A549 (cell line): ENCODE measurements at regions not wholly inside any gene's neighbourhood (a gene's known extent, or its start where the extent isn't known, plus 50 kb on each side); places are given as distances from the start of the nearest gene placed in this dataset.

Experiments used
- ATAC-seq, 2 experiments: fragments of 200-7000 bp in 1 of 2; fragments of >200 bp in 1 of 2; cut with Nextera tagmentation in 1 of 2; cut with Tn5 transposase in 1 of 2; 3 replicates each; pipeline versions ENCODE4 v1.8.0 to v1.9.1; 2018 to 2020; ENCODE audit warnings: mild to moderate bottlenecking in 1 of 2, moderate library complexity in 1 of 2
- CTCF ChIA-PET: fragments of 300-600 bp; sonication (Branson Sonifier 250); formaldehyde crosslinking; extraction: SDS; loops from one replicate; lab custom pipeline; 2021; ENCODE audit warnings: antibody characterized with exemption, inconsistent platforms; lab: Yijun Ruan, JAX
- POLR2A ChIA-PET: fragments of 350-600 bp; formaldehyde crosslinking; extraction: SDS; loops from one replicate; lab custom pipeline; 2021; ENCODE audit warnings: antibody characterized with exemption, inconsistent platforms; lab: Yijun Ruan, JAX
- DNase-seq, 2 experiments: peaks; one replicate each; pipeline versions ENCODE4 v3.0.0 to v3.0.0-alpha.2; 2011 to 2016; ENCODE audit warnings: low read depth in 1 of 2, low spot score in 1 of 2
- FAIRE-seq: peaks from 2 replicates; lab custom pipeline; 2011; peaks lifted over from hg19 to GRCh38; lab: Jason Lieb, UNC
- H3K27ac ChIP-seq, 2 experiments: fragments of >200 bp; sonication (Bioruptor Twin); formaldehyde crosslinking; 3 replicates each; pipeline ENCODE4 v1.5.1; 2016 to 2017
- H3K4me1 ChIP-seq: fragments of >200 bp; sonication (Bioruptor Twin); formaldehyde crosslinking; 3 replicates; pipeline ENCODE4 v1.6.1; 2016
- H3K4me2 ChIP-seq: fragments of >200 bp; sonication (Bioruptor Twin); formaldehyde crosslinking; 3 replicates; pipeline ENCODE4 v1.6.1; 2016
- H3K4me3 ChIP-seq: fragments of >200 bp; sonication (Bioruptor Twin); formaldehyde crosslinking; 3 replicates; pipeline ENCODE4 v1.5.1; 2016
- H3K9me3 ChIP-seq: fragments of >200 bp; sonication (Bioruptor Twin); formaldehyde crosslinking; 3 replicates; pipeline ENCODE4 v1.6.1; 2016
- ATOH8 ChIP-seq: fragments of 250-450 bp; sonication (Bioruptor Pico); IDR thresholded peaks from 2 replicates; pipeline ENCODE4 v1.5.0; 2020; ENCODE audit warnings: low read depth, mild to moderate bottlenecking, moderate library complexity
- BHLHE40 ChIP-seq: IDR thresholded peaks from 2 replicates; pipeline ENCODE4 v1.6.1; 2012; ENCODE audit warnings: low read depth, low read length, inconsistent platforms
- CEBPB ChIP-seq, 2 experiments: fragments of >200 bp in 1 of 2; sonication (Bioruptor Twin) in 1 of 2; formaldehyde crosslinking in 1 of 2; IDR thresholded peaks; 2 replicates each; pipeline ENCODE4 v1.6.1; 2012 to 2016
- CHD4 ChIP-seq: fragments of 200-600 bp; sonication (generic); IDR thresholded peaks from 2 replicates; pipeline ENCODE4 v1.6.1; 2016; ENCODE audit warnings: antibody characterized with exemption, mild to moderate bottlenecking, borderline replicate concordance
- EHF ChIP-seq: fragments of 250-450 bp; sonication (Bioruptor Pico); IDR thresholded peaks from 2 replicates; pipeline ENCODE4 v1.5.0; 2020; ENCODE audit warnings: mild to moderate bottlenecking
- EHMT2 ChIP-seq: fragments of 200-600 bp; sonication (generic); IDR thresholded peaks from 2 replicates; pipeline ENCODE4 v1.6.1; 2016; ENCODE audit warnings: antibody characterized with exemption, low read depth, mild to moderate bottlenecking, moderate library complexity
- ESRRA ChIP-seq: fragments of 150-350 bp; IDR thresholded peaks from 2 replicates; pipeline ENCODE4 v1.6.1; 2014; ENCODE audit warnings: mild to moderate bottlenecking, low read length, borderline replicate concordance
- FOSB ChIP-seq: fragments of 250-450 bp; sonication (Bioruptor Pico); IDR thresholded peaks from 2 replicates; pipeline ENCODE4 v1.5.0; 2020; ENCODE audit warnings: mild to moderate bottlenecking, moderate library complexity
- FOSL2 ChIP-seq, 2 experiments: fragments of 450-650 bp in 1 of 2; fragments of >200 bp in 1 of 2; sonication (Bioruptor Twin) in 1 of 2; formaldehyde crosslinking; IDR thresholded peaks; 2 replicates each; pipeline versions ENCODE4 v1.5.0 to v1.6.1; 2016 to 2020; ENCODE audit warnings: mild to moderate bottlenecking in 1 of 2, moderate library complexity in 1 of 2
- FOXS1 ChIP-seq: fragments of 250-450 bp; sonication (Bioruptor Pico); IDR thresholded peaks from 2 replicates; pipeline ENCODE4 v1.5.0; 2020; ENCODE audit warnings: mild to moderate bottlenecking, moderate library complexity
- GATA3 ChIP-seq: IDR thresholded peaks from 2 replicates; pipeline ENCODE4 v1.6.1; 2012; ENCODE audit warnings: borderline replicate concordance
- HDAC2 ChIP-seq: fragments of 200-600 bp; sonication (generic); IDR thresholded peaks from 2 replicates; pipeline ENCODE4 v1.6.1; 2016
- HES2 ChIP-seq: fragments of >200 bp; sonication (Bioruptor Twin); formaldehyde crosslinking; IDR thresholded peaks from 2 replicates; pipeline ENCODE4 v1.6.1; 2016
- HEYL ChIP-seq: fragments of 250-450 bp; sonication (Bioruptor Pico); IDR thresholded peaks from 2 replicates; pipeline ENCODE4 v1.8.0; 2021; ENCODE audit warnings: mild to moderate bottlenecking, moderate library complexity
- HOXA7 ChIP-seq: fragments of 250-450 bp; sonication (Bioruptor Pico); IDR thresholded peaks from 2 replicates; pipeline ENCODE4 v1.5.0; 2020; ENCODE audit warnings: mild to moderate bottlenecking, moderate library complexity
- HOXB5 ChIP-seq: fragments of 250-450 bp; sonication (Bioruptor Pico); IDR thresholded peaks from 2 replicates; pipeline ENCODE4 v1.5.0; 2020; ENCODE audit warnings: mild to moderate bottlenecking, moderate library complexity
- JUNB ChIP-seq: fragments of >200 bp; sonication (Bioruptor Twin); formaldehyde crosslinking; IDR thresholded peaks from 2 replicates; pipeline ENCODE4 v1.6.1; 2016
- MAFK ChIP-seq: fragments of 450-650 bp; IDR thresholded peaks from 2 replicates; pipeline ENCODE4 v1.6.1; 2014; ENCODE audit not compliant: partially characterized antibody
- MAZ ChIP-seq: fragments of 150-350 bp; IDR thresholded peaks from 2 replicates; pipeline ENCODE4 v1.6.1; 2014; ENCODE audit warnings: antibody characterized with exemption, low read depth, low read length, borderline replicate concordance
- NFE2L2 ChIP-seq: fragments of 150-350 bp; conservative IDR thresholded peaks from 2 replicates; pipeline ENCODE4 v1.6.1; 2014; ENCODE audit warnings: low read length
- NPAS2 ChIP-seq: fragments of 250-450 bp; sonication (Bioruptor Pico); IDR thresholded peaks from 2 replicates; pipeline ENCODE4 v1.8.0; 2022; ENCODE audit warnings: mild to moderate bottlenecking, moderate library complexity, borderline replicate concordance
- PBX3 ChIP-seq: IDR thresholded peaks from 2 replicates; pipeline ENCODE4 v1.6.1; 2012
- PHF8 ChIP-seq: fragments of 200-600 bp; sonication (generic); IDR thresholded peaks from 2 replicates; pipeline ENCODE4 v1.6.1; 2016; ENCODE audit warnings: low read depth, mild to moderate bottlenecking, antibody characterized with exemption, moderate library complexity, borderline replicate concordance
- POLR2AphosphoS2 ChIP-seq: conservative IDR thresholded peaks from 2 replicates; pipeline ENCODE4 v1.6.1; 2012; ENCODE audit warnings: low read length, improper control_type of control experiment, inconsistent platforms
- RAD21 ChIP-seq, 2 experiments: fragments of >200 bp in 1 of 2; sonication (Bioruptor Twin) in 1 of 2; formaldehyde crosslinking in 1 of 2; IDR thresholded peaks in 1 of 2; conservative IDR thresholded peaks in 1 of 2; 2 replicates in 1 of 2; 3 replicates in 1 of 2; pipeline ENCODE4 v1.6.1; 2012 to 2018; ENCODE audit warnings: inconsistent platforms in 1 of 2
- RARB ChIP-seq: fragments of 250-450 bp; sonication (Bioruptor Pico); IDR thresholded peaks from 2 replicates; pipeline ENCODE4 v1.8.0; 2021; ENCODE audit warnings: mild to moderate bottlenecking, moderate library complexity
- RCOR1 ChIP-seq: fragments of 150-350 bp; IDR thresholded peaks from 2 replicates; pipeline ENCODE4 v1.6.1; 2014; ENCODE audit warnings: antibody characterized with exemption, low read length, low read depth
- RFX5 ChIP-seq: fragments of 450-650 bp; IDR thresholded peaks from 2 replicates; pipeline ENCODE4 v1.7.1; 2014; ENCODE audit warnings: antibody characterized with exemption, mild to moderate bottlenecking, moderate library complexity
- SMC3 ChIP-seq: fragments of >200 bp; sonication (Bioruptor Twin); formaldehyde crosslinking; IDR thresholded peaks from 3 replicates; pipeline ENCODE4 v1.6.1; 2018; ENCODE audit warnings: inconsistent platforms
- SREBF2 ChIP-seq: fragments of 450-650 bp; IDR thresholded peaks from 2 replicates; pipeline ENCODE4 v1.6.1; 2014; ENCODE audit warnings: mild to moderate bottlenecking, moderate library complexity
- TP53 ChIP-seq: fragments of 250-450 bp; sonication (Bioruptor Pico); IDR thresholded peaks from 2 replicates; pipeline ENCODE4 v1.5.0; 2021; ENCODE audit warnings: mild to moderate bottlenecking, moderate library complexity
- ZC3H11A ChIP-seq: fragments of 450-650 bp; IDR thresholded peaks from 2 replicates; pipeline ENCODE4 v1.6.1; 2014; ENCODE audit warnings: antibody characterized with exemption, mild to moderate bottlenecking
- ZFP36 ChIP-seq: fragments of 450-650 bp; IDR thresholded peaks from 2 replicates; pipeline ENCODE4 v1.6.1; 2014; ENCODE audit warnings: borderline replicate concordance; ENCODE audit not compliant: partially characterized antibody
- WGBS: methylation state at CpG from one replicate; pipeline ENCODE4 v1.1.6; 2017; ENCODE audit errors: missing lambda C conversion rate; 5-methylcytosine and 5-hydroxymethylcytosine counted together

DNA sequence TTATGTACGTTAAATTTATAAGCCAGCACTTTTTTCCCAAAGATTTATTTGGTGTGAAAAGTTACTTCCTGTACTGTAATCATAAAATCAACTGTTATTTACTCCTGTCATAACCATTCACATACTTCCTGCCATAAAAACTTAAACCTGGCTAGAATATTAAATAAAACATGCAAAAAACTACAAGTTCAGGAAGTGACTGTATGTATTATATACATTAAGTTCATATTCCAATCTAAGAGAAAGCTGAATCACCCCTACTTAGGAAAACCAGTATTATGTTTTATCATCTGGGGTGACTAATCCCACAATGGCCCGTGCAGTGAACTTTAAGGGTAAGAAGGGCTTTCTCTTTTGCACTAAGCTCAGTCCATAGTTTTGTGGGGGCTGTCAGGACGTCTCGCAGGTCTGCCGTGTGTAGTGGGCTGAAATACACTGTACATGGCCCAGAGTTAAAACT, 183.7 kb upstream of the KLF14 start (continued):
- TF ChIP-seq RFX5 (no peak), CEBPB (IDR thresholded peaks at IDR 0.05) (no peak), NPAS2 (no peak), GATA3 (no peak; the same call in 1 of the 2 replicates), JUNB (peak; percentile 44), FOXS1 (CRISPR knock-in tag) (no peak), HOXA7 (CRISPR knock-in tag) (no peak), NFE2L2 (0 out of 2 replicates have a peak, but pooled peaks have one; percentile 3), PBX3 (no peak), ZC3H11A (no peak), FOSL2 (IDR thresholded peaks at IDR 0.05) (0 out of 2 replicates have a peak, but pooled peaks have one; percentile 11), FOSL2 (CRISPR knock-in tag; IDR thresholded peaks at IDR 0.05) (peak; percentile 76), TP53 (CRISPR knock-in tag) (no peak), HOXB5 (CRISPR knock-in tag) (no peak), ZFP36 (no peak), RARB (0 out of 2 replicates have a peak, but pooled peaks have one; percentile 11), BHLHE40 (peak; percentile 37; the same call in 1 of the 2 replicates), HEYL (CRISPR knock-in tag) (no peak), POLR2AphosphoS2 (no peak)

- Histone ChIP-seq H3K4me3 (peak overlapping the region; percentile 18; the same call in 2 of the 3 replicates), H3K27ac (peak overlapping the region; percentile 85 to 93), H3K4me2 (peak overlapping the region; percentile 96), H3K9me3 (no peaks in the 10 kb centered on the region), H3K4me1 (peaks cover 99% of the 10 kb centered on the region)
- DNase-seq = peak in 1 of 2 experiments; percentile 63
- ChIA-PET POLR2A (no interaction called here), CTCF (interaction anchor here (1.0 to 2.0 kb wide), 5 partner anchors 10 to 89 kb away, joined by 3 to 7 read pairs (median 4); no protein-coding TSS in a partner anchor)
- no peak; a peak in 1 of 6 replicates for ATAC-seq
- no peak for FAIRE-seq
- WGBS = 19% methylated on average over 11 of the region's 11 CpGs
- no peak for TF ChIP-seq RFX5
- TF ChIP-seq NPAS2 = no peak
- no peak for TF ChIP-seq HOXB5 (CRISPR knock-in tag)
- TF ChIP-seq HDAC2 = no peak
- no peak for TF ChIP-seq MAFK
- TF ChIP-seq MAZ = no peak
- peak; percentile 65; the same call in 1 of the 2 replicates for TF ChIP-seq ATOH8 (CRISPR knock-in tag)
- no peak for TF ChIP-seq SREBF2
- TF ChIP-seq HEYL (CRISPR knock-in tag) = no peak
- TF ChIP-seq CHD4 = no peak
- no peak for TF ChIP-seq BHLHE40
- TF ChIP-seq HES2 = no peak
- no peak for TF ChIP-seq EHF (CRISPR knock-in tag)
- no peak for TF ChIP-seq HOXA7 (CRISPR knock-in tag)
- no peak for TF ChIP-seq RCOR1
- TF ChIP-seq FOSB = no peak
- no peak for TF ChIP-seq ESRRA
- no peak for TF ChIP-seq PHF8
- TF ChIP-seq TP53 (CRISPR knock-in tag) = no peak
- no peak for TF ChIP-seq EHMT2
- peak; percentile 9; the same call in 1 of the 2 replicates for TF ChIP-seq FOXS1 (CRISPR knock-in tag)
- no peak for TF ChIP-seq RAD21 (conservative IDR thresholded peaks at IDR 0.05 in 1 of 2, IDR thresholded peaks at IDR 0.05 in 1 of 2)
- TF ChIP-seq SMC3 = no peak
Measured at GRCh38 chr7:130918129-130919052, 184.4 kb upstream of the KLF14 start.
